ENCODE measurements at regions not wholly inside any gene's neighbourhood (a gene's known extent, or its start where the extent isn't known, plus 50 kb on each side); places are given as distances from the start of the nearest gene placed in this dataset.
A peak's percentile ranks its signal among the peaks of the same experiment; 100 is the strongest.

DNA sequence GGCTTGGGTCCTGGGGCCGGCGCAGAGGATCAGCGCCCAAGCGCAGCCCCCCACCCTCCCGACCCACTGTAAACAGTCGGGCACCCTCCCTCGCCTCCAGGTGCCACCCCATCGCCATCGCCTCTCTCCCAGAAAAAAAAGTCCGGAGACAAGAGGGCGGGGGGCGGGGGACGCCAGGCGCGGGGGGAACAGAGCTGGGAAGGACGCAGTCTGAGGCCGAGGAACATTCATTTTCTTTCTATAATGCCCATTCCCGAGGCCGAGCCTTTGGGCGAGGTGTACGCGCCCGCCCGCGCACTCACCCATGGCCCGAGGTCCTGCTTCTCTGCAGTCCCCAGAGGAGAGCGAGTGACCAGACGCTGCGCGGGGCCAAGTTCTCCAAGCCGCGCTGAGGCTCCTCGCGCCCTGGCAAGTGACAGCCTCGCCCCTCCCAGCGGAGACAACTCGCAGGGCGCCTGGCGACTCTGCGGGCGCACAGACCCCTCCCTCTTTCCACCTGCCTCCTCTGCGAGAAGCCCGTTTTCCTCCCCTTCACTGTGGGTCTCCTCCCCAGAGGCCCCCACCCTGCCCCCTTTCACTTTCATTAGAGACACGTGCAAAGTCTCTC is 63.5 kb upstream of the WDR17 start:
- Histone ChIP-seq H3K27me3 (ENCODE audit: control insufficient read depth, insufficient read depth, low read length) (peaks cover 3% of the 10 kb centered on the region), H3K36me3 (ENCODE audit: control insufficient read depth, insufficient read depth, low read length) (no peaks in the 10 kb centered on the region), H3K4me3 (ENCODE audit: low read depth, low read length) (peak overlapping the region; percentile 58)
- TF ChIP-seq, protein P1, sequence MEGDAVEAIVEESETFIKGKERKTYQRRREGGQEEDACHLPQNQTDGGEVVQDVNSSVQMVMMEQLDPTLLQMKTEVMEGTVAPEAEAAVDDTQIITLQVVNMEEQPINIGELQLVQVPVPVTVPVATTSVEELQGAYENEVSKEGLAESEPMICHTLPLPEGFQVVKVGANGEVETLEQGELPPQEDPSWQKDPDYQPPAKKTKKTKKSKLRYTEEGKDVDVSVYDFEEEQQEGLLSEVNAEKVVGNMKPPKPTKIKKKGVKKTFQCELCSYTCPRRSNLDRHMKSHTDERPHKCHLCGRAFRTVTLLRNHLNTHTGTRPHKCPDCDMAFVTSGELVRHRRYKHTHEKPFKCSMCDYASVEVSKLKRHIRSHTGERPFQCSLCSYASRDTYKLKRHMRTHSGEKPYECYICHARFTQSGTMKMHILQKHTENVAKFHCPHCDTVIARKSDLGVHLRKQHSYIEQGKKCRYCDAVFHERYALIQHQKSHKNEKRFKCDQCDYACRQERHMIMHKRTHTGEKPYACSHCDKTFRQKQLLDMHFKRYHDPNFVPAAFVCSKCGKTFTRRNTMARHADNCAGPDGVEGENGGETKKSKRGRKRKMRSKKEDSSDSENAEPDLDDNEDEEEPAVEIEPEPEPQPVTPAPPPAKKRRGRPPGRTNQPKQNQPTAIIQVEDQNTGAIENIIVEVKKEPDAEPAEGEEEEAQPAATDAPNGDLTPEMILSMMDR (IDR thresholded peaks at IDR 0.05; ENCODE audit: insufficient read depth, low read length, poor library complexity, severe bottlenecking): no peak
- DNase-seq (ENCODE audit: low read depth): no peak

DNA sequence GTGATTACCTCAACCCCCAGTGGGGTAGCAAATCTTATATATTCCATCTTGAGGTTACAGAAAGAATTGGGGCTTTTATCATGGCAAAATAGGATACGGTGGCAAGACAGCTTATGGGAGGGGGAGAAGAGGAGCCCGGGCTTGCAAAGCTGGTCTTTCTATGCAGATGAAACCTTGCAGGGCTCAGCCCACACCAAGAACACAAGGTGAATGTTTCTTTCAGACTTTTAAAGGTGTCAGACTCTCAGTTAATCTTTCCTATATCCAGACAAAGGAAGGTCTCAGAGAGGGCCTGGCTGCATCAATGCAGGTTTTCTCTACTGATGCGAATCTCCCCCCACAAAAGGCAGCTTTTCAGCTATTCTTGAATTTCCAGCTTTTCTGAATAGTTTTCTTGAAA is 59.9 kb upstream of the WDR17 start:
- no peak overlapping the region for H3K4me3 ChIP-seq (ENCODE audit: low read depth, low read length)
- no peak for DNase-seq (ENCODE audit: low read depth)
- no peaks in the 10 kb centered on the region for H3K36me3 ChIP-seq (ENCODE audit: control insufficient read depth, insufficient read depth, low read length)
- TF ChIP-seq, protein P1 (IDR thresholded peaks at IDR 0.05; ENCODE audit: insufficient read depth, low read length, poor library complexity, severe bottlenecking): no peak
- H3K27me3 ChIP-seq (ENCODE audit: control insufficient read depth, insufficient read depth, low read length): peaks cover 3% of the 10 kb centered on the region

DNA sequence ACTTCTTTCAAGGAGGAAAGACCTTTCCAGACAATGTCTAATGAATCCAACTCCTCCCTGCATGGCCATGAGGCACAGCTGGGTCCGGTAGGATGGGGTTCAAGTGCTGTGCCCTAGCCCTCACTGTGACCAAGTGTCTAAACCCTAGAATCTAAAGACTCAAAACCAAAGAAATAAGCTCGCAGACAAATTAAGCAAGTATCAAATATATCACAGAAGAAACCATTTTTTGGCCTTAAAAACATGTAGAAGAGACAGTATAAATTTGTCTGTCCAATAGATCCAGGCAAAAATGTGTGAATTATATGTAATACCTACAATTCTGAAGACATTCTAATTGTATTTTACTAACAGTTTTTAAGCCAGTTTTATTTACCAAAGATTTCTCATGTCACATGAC is 56.4 kb upstream of the WDR17 start:
- no peak overlapping the region for H3K4me3 ChIP-seq (ENCODE audit: low read depth, low read length)
- H3K27me3 ChIP-seq (ENCODE audit: control insufficient read depth, insufficient read depth, low read length): no peaks in the 10 kb centered on the region
- TF ChIP-seq, protein P1 (IDR thresholded peaks at IDR 0.05; ENCODE audit: insufficient read depth, low read length, poor library complexity, severe bottlenecking): no peak
- no peak for DNase-seq (ENCODE audit: low read depth)
- no peaks in the 10 kb centered on the region for H3K36me3 ChIP-seq (ENCODE audit: control insufficient read depth, insufficient read depth, low read length)

DNA sequence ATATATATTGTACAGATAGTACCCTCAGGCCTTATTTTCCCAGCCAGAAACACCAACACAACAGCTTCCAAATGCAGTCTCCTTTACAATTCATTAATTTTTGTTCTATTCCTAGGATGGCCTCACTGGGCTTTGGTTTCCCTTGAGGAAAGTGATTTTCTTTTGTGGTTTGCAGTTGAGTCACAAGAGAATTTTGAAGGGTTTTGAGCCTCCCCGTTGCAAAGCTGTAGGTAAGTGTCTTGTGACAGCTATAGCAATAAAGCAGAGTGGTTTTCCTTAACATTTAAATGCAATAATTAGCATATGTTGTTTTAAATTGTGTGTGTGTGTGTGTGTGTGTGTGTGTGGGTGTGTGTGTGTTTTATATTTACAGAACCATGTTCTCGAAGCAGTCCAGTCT is 54.1 kb upstream of the WDR17 start:
- no peak overlapping the region for H3K4me3 ChIP-seq (ENCODE audit: low read depth, low read length)
- no peak for DNase-seq (ENCODE audit: low read depth)
- TF ChIP-seq, protein P1 (IDR thresholded peaks at IDR 0.05; ENCODE audit: insufficient read depth, low read length, poor library complexity, severe bottlenecking): no peak
- no peaks in the 10 kb centered on the region for H3K36me3 ChIP-seq (ENCODE audit: control insufficient read depth, insufficient read depth, low read length)
- no peaks in the 10 kb centered on the region for H3K27me3 ChIP-seq (ENCODE audit: control insufficient read depth, insufficient read depth, low read length)

DNA sequence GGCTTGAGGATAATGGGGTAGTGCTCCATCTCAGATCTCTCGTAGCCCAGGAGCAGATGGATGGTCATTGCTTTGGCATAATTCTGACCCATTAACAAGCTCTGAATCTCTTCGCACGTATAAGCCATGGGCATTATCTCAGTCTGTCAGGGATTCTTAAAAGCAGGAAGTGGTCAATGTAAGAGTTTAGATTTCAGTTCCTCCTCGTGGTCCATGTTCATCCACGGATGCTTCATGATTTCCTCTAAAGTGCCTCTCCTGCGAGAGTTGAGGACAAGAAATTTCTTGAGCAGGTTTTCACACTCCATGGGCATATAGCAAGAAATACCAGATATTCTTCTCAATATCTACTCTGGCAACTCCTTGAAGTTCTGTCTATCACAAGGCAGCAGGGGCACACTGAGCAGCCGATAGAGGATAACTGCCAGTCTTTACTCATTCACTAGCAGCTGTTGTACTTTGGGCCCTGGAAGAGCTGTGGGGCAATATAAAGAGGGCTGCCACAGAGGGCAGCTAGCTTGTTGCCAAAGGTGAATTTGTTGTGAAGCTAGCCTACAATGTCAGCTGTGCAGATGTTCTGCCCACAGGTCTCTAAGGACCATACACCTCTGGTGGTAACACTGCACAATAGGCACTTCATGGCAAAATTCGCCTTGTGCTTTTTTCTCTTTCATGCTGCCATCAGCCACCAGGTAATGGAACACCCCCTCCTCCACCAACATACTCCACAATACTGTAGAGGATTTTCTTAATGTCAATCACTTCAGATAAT is 52.0 kb upstream of the WDR17 start:
- TF ChIP-seq, protein P1 (IDR thresholded peaks at IDR 0.05; ENCODE audit: insufficient read depth, low read length, poor library complexity, severe bottlenecking): no peak
- H3K36me3 ChIP-seq (ENCODE audit: control insufficient read depth, insufficient read depth, low read length): no peaks in the 10 kb centered on the region
- DNase-seq (ENCODE audit: low read depth): no peak
- no peak overlapping the region for H3K4me3 ChIP-seq (ENCODE audit: low read depth, low read length)
- no peaks in the 10 kb centered on the region for H3K27me3 ChIP-seq (ENCODE audit: control insufficient read depth, insufficient read depth, low read length)
